HCT116 (cell line): ENCODE measurements at regions not wholly inside any gene's neighbourhood (a gene's known extent, or its start where the extent isn't known, plus 50 kb on each side); places are given as distances from the start of the nearest gene placed in this dataset.

Experiments
- CEBPB ChIP-seq: IDR thresholded peaks from 2 replicates; pipeline ENCODE4 v1.6.1; 2012; ENCODE audit warnings: low read depth
- CTCF ChIP-seq, 3 experiments: fragments of 200-600 bp in 1 of 3; sonication (generic) in 1 of 3; IDR thresholded peaks in 2 of 3; conservative IDR thresholded peaks in 1 of 3; 2 replicates each; pipeline ENCODE4 v1.5.1; 2012 to 2017; ENCODE audit warnings: low read depth in 2 of 3, low read length in 2 of 3, antibody characterized with exemption in 1 of 3, borderline replicate concordance in 1 of 3, control low read depth in 1 of 3, mild to moderate bottlenecking in 1 of 3, mixed read lengths in 1 of 3, mixed run types in 1 of 3, moderate library complexity in 1 of 3; ENCODE audit not compliant: insufficient read depth in 1 of 3
- JUND ChIP-seq: IDR thresholded peaks from 2 replicates; pipeline ENCODE4 v1.6.1; 2012
- MAX ChIP-seq: IDR thresholded peaks from 2 replicates; pipeline ENCODE4 v1.6.1; 2012
- POLR2A ChIP-seq: IDR thresholded peaks from 2 replicates; pipeline ENCODE4 v1.7.0; 2011; ENCODE audit warnings: borderline replicate concordance; ENCODE audit not compliant: insufficient read depth, insufficient read length; ENCODE audit errors: extremely low read depth
- POLR2AphosphoS5 ChIP-seq: IDR thresholded peaks from 2 replicates; pipeline ENCODE4 v1.6.1; 2011; ENCODE audit warnings: mild to moderate bottlenecking, low read depth, low read length, moderate library complexity
- RAD21 ChIP-seq: IDR thresholded peaks from 2 replicates; pipeline ENCODE4 v1.6.1; 2012; ENCODE audit warnings: low read depth, mild to moderate bottlenecking
- SRF ChIP-seq: IDR thresholded peaks from 2 replicates; pipeline ENCODE4 v1.6.1; 2012; ENCODE audit warnings: low read depth
- TF ChIP-seq, protein P1 (sequence below): IDR thresholded peaks from 2 replicates; pipeline ENCODE4 v1.6.1; 2012

DNA sequence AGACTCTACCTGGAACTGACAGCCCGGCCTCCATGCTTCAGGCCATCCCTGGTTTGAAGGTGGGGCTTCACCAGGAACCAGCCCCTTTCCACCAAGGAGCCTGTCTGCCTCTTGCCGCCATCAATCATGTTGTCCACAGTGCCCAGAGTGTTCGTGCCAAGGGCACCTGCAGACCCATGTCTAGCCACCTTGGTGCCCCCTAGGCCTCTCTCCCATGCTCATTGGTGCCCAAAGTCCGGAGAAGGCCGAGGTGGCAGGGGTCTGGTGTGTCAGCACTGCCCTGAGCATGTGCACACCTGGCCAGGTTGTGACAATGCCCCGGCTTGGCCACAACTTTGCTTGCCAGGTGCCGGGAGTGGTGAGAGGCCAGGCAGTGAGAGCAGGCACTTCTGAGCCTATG, 114.8 kb downstream of the COPS8 start:
- no peak for TF ChIP-seq CTCF (IDR thresholded peaks at IDR 0.05 in 2 of 3, conservative IDR thresholded peaks at IDR 0.05 in 1 of 3; ENCODE audit: borderline replicate concordance in 1 of 3, insufficient read depth in 1 of 3, low read depth in 2 of 3, low read length in 2 of 3)
- no peak for TF ChIP-seq JUND
- TF ChIP-seq POLR2AphosphoS5 = no peak
- no peak for TF ChIP-seq POLR2A
- TF ChIP-seq MAX = no peak
- TF ChIP-seq SRF = no peak
- no peak for TF ChIP-seq RAD21
- TF ChIP-seq CEBPB = no peak
- TF ChIP-seq, protein P1, sequence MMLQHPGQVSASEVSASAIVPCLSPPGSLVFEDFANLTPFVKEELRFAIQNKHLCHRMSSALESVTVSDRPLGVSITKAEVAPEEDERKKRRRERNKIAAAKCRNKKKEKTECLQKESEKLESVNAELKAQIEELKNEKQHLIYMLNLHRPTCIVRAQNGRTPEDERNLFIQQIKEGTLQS = no peak
